B cell (primary cell): ENCODE measurements at regions not wholly inside any gene's neighbourhood (a gene's known extent, or its start where the extent isn't known, plus 50 kb on each side); places are given as distances from the start of the nearest gene placed in this dataset.

ENCODE experiments used
- EZH2 ChIP-seq: IDR thresholded peaks from 2 replicates; pipeline ENCODE4 v1.6.1; 2012; ENCODE audit warnings: borderline replicate concordance, low read depth, mild to moderate bottlenecking, moderate library complexity, low read length; ENCODE audit not compliant: insufficient read depth, poor library complexity, severe bottlenecking
- TF ChIP-seq, protein P1 (sequence below): fragments of 200-600 bp; IDR thresholded peaks from one replicate; pipeline ENCODE4 v1.8.0; 2022; ENCODE audit warnings: antibody characterized with exemption, mild to moderate bottlenecking

DNA sequence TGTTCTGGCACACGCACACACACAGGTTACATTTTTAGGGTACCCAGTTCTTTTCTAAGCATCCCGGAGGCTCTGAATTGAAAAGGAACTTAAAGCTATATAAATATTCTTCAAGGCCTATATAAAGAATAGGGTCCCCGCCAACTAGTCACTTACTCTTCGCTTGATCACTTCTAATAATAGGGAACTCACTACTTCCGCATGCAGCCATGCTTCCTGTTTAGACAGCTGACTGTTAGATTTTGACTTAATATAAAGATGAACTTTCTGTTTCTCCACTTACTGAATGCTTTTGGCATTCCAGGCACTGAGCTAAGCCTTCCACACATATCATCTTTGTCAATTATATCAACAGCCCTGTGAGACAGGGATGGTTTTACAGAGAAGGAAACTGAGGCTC is 259.6 kb downstream of the TSHZ3 start:
- TF ChIP-seq, protein P1, sequence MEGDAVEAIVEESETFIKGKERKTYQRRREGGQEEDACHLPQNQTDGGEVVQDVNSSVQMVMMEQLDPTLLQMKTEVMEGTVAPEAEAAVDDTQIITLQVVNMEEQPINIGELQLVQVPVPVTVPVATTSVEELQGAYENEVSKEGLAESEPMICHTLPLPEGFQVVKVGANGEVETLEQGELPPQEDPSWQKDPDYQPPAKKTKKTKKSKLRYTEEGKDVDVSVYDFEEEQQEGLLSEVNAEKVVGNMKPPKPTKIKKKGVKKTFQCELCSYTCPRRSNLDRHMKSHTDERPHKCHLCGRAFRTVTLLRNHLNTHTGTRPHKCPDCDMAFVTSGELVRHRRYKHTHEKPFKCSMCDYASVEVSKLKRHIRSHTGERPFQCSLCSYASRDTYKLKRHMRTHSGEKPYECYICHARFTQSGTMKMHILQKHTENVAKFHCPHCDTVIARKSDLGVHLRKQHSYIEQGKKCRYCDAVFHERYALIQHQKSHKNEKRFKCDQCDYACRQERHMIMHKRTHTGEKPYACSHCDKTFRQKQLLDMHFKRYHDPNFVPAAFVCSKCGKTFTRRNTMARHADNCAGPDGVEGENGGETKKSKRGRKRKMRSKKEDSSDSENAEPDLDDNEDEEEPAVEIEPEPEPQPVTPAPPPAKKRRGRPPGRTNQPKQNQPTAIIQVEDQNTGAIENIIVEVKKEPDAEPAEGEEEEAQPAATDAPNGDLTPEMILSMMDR, result no peak
- TF ChIP-seq EZH2, result no peak
